SIG-M5 (cell line): ENCODE measurements at regions not wholly inside any gene's neighbourhood (a gene's known extent, or its start where the extent isn't known, plus 50 kb on each side); places are given as distances from the start of the nearest gene placed in this dataset.

Source experiments
- DNase-seq: peaks from one replicate; lab custom pipeline; 2025; lab: John Stamatoyannopoulos, UW

DNA sequence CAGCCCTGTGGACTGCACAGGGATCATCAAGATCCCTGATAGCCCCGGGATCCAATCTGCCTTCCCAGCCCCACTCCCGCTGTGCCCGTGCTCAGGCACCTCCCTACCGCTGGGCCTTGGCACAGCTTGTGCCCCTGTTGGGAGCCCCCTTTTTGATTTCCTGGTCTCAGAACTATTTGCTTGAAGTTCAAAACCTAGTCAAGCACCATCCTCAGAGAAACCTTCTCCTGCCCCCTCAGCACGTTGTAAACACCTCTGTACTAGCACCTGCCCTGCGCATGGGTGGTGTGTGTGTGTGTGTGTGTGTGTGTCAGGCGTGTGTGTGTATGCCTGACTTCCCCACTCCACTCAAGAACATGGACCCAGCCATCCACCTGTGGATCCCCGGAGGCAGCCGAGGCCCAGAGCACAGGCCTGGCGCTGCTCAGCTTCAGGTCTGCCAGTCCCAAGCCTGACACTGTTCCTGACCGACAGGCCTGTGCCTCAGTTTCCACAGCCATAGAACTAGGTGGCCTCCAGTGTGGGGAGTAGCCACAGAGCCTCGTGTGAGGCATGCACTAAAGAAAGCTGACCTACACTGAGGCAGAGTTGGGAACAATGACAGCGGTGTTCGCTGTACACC, 65.5 kb downstream of the ADRA2C start:
- no peak for DNase-seq

DNA sequence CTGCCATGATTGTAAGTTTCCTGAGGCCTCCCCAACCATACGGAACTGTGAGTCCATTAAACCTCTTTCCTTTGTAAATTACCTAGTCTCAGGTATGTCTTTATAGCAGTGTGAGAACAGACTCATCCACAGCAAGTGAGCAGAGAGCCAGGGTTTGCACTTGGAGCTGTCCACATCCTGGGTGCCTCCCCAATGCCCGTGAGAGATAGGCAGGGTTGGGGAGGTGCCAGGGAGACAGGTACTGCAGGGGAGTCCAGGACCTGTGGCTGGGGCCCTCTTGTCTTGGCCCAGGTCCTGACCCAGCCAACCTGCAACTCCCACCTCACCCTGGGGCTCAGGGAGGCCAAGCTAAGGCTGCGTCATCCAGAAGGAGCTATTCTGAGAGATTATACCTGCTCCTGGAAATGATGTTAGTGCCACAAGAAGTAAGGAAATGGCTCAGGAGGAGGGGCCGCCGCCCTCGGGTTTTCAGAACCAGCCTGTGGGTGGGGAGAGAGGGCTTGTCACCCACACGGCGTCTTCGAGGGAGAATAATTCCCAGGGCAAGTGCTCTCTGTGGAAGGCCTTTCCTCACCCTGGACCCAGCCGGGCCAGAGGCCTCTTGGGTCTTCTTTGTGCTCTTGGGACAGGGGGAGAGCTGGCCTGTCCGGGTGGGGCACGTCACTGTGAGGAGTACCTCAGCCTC, 66.5 kb downstream of the ADRA2C start:
- DNase-seq: no peak

DNA sequence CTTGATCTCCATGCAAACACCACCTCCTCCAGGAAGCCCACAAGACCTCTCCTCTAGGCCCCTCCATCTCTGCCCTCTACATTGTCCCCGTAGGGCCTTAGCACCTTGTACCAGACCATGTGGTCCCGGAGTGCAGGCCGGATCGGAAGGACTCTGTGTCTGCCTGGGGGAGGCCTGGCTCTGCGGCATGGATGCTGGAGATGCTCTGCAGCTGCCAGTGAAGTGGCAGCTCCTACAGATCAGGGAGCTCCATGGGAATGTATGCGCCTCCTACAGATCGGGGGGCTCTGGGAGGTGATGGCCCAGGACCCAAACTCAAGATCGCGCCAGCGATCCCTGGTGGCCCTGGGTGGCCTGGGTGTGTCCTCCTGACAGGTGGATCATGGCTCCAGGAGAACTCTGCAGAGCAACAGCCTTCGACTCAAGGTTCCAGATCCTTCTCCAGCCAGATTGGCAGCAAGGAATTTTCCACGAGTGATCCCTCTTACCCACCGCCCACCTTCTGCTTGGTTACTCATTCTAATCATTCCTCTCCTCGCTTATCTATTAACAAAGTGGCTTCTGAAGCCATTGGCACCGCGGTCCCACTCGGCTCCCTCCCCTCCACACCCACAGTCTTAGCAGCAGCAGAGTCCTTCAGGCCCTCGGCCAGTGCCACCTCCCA, 67.3 kb downstream of the ADRA2C start:
- no peak for DNase-seq

DNA sequence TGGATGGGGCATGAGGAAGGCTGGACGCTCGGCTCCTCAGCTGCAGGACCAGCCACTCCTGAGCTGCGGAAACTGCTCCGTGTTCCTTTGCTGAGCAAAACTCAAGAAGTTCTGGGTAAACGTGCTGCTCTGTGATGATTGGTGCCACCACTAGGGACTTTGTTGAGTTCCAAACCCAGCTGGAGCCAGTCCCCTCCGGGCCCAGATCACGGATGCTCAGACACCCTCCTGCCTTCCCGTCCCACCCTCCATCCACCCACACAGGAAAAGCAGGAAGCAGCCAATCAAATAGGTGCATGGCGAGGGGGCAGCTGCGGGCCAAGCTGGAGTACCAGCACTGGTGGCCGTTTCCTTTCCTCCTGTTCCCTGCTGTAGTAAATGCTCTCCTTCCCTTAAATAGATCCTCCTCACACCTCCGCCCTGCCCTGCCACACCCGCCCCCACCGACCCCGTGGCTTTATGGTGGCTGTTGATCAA, 68.0 kb downstream of the ADRA2C start:
- no peak for DNase-seq

DNA sequence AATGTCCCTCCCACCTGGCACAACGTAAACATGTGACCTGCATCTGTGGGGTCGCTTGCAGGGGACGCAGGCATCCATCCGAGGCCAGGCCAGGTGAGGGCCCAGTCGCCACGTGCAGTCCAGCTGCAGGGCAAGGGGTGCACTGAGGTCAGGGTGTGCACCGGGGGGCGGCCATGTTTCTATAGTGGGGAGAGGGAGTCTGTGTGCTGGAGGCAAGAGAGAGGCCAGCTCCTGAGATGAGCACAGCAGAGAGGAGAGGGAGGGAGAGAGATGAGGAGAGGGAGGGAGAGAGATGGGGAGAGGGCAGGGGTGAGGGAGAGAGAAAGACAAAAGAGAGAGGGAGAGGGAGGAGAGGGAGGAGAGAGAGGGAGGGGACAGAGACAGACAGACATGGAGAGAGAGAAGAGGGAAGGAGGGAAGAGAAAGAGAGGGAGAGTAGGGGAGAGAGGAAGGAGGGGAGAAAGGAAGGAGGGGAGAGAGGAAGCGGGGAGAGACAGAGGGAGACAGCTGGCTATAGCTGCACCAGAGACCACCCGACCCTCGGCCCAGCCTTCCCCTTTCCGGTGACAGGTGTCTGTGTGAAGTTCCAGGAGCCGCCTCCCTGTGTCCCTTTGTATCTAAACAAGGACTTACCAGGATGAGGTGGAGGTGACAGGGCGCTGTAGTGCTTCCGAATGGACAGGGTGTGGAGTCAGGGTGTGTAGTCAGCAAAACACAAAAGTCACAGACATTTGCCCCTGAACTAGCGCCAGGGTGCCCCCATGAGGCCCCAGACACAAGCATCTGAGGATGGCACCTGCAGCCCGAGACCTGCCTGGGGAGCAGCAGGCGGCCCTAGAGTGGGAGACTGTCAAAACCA, 68.7 kb downstream of the ADRA2C start:
- no peak for DNase-seq

DNA sequence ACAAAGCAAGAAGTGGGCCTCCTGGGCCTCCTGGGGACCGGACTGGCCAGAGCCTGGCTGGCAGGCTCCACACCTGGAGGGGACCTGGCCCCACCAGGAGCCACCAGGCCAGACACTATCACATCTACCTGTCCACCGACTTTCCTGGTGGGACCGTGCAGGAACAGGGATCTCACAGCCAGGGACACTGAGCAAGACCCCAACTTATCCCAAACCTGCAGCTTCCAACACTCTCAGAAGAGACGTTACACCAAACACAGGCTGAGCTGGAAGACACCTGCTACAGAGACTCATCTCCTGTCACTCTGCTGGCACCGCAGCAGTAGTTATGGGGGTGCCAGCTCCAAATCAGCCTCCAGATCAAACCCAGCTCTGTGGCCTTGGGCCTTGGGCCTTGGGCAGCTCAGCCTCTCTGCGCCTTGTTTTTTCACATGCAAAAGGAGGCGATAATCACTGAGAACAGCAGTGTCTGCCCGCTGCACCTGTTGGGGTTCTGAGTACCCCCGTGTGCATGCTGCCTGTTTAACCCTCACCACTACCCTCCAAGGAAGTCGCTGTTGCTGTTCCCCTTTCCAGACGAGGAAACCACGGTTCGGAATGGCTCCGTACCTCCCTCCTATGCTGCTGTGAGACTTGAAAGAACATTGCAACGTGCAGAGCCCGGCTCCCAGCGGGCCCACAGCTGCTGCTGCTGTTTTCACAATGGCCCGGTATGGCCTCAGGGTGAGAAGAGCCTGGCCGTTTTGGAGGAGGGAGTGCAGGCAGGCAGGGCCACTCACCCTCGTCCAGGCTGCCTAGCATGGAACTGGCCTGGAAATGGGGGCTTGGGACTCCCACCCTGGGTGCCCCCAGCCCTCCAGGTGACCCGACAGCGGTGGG, 69.6 kb downstream of the ADRA2C start:
- no peak for DNase-seq

DNA sequence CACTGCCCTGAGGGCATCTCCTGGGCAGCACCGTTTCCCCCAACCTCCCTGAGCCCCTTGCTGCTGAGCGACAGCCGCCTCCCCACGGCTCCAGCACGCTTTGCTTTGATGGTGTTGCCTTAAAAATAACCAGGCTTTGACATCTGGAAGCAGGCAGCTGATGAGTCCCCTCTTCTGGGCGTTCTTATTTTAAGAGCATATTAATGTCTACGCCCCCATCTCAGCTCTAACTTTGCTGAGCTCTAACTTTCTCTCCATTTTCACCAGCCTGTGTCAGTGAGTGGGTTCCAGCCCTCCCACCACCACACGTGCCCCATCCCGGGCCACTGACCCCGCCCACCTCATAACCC, 70.2 kb downstream of the ADRA2C start:
- no peak for DNase-seq

DNA sequence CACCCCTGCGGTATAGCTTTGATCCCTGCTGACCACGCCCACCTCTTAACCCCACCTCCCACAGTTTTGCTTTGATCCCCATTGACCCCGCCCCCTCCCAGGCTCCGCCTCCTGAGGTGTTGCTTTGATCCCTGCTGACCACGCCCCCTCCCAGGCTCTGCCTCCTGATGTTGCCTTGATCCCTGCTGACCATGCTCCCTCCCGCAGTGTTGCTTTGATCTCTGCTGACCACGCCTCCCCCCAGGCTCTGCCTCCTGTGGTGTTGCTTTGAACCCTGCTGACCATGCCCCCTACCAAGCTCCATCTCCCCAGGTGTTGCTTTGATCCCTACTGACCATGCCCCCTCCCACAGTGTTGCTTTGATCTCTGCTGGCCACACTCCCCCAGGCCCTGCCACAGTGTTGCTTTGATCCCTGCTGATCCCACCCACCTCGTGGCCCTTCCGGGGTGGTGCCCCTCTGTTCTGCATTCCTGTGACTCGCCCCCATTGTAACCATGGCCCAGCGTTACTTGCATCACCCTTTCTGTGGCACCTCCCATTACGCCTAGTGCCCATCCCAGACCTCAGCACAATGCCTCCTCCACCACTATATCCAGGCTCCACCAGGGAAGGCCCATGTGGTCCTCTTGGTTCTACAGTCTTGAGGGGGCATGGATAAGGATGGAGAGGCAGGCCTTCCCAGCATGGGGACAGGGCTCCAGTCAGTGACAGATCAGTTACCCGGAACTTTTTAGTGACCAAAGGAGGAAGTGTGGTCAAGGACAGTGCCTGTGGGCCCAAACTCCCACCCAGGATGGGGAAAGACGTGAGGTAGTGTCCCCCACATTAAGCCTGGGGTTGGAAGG, 70.8 kb downstream of the ADRA2C start:
- DNase-seq: no peak

DNA sequence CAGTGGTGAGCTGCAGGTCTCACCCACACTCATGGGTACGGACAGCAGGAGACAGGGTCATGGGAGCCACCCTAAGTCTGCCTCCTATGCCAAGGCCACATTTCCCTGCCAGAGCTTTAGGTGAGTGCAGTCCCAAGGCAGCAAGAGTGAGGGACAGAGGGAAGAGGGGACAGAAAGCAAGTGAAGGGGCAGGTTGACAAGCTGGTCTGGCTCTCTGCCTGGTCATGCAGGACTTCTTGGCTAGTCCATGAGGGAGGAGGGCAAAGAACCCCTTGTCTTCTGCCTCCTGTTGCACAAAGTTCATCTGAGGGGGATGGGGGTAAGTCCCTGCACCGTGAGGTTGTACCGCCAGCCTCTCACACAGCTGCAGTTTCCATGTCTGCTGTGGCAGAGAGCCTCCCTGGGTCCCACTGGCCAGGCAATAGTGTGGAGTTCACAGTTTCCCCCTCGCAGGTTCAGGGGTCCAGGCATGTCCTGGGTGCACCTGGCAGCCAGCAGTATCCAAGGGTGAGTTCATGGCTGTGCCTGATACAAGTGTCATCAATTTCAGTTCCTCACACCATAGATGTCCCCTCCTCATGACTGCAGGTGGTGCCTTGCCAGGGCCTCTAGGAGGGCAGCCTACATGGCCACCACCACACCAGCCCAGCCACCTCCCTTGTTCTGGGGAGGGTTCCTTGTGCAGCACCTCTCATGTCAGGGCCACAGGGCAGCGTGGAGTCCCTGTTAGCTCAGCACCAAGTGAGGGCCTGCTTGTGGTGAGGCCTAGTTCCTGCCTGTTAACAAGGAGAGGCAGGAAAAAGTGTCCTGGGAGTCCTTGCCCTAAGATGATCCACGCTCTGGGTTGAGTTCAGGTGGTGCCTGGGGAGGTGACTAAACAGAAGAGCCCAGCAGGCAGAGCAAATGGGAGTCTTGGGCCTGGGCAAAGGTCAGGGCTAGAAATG, 72.5 kb downstream of the ADRA2C start:
- DNase-seq: no peak

DNA sequence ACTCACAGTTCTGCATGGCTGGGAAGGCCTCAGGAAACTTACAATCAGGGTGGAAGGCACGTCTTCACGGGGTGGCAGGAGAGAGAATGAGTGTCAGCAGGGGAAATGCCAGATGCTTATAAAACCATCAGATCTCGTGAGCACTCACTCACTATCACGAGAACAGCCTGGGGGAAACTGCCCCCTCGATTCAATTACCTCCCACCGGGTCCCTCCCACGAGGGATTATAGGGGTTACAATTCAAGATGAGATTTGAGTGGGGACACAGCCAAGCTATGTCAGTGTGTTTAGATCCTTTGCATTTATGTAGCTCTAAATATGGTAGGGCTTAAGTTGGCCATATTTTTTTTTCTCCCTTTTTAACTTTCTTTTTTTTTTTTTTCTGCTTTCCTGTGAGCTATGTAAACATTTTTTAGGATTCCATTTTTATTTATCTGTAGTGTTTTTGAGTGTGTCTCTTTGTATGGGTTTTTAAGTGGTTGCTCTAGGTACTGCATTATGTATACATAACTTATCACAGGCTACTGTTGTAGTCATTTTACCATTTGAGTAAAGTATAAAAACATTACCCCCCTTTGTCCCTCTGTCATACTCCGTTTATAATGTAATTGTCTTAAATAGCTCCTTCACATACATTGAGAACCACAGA, 79.0 kb downstream of the ADRA2C start:
- no peak for DNase-seq

DNA sequence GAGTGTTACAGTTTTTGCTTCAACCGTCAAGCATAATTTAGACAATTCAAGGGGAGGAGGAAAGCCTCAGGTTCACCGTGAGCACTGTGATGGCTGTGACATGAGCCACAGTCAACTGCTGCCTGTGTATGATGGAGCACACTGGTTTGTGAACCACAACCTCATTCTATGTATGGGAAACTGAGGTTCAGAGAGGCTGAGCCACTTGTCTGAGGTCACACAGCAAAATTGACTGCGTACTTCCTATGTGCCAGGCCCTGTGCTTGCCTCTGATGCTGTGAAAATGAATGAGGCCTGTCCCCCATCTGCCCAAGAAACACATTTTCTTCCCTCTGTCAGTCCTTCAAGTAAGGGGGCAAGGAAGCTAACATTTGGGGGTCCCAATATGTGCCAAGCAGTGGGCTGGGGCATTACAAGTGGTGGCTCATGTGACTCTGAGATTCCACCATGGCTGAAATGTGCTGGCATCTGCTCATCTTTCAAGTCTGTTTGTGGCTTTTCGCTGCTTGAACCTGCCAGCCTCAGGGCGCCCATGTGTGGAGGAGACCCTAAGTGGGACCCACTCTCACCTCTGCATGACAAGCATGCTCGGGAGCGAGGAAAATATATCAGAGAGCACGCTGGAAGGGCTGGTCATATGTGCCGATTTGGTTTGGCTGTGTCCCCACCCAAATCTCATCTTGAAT, 79.7 kb downstream of the ADRA2C start:
- DNase-seq: no peak

DNA sequence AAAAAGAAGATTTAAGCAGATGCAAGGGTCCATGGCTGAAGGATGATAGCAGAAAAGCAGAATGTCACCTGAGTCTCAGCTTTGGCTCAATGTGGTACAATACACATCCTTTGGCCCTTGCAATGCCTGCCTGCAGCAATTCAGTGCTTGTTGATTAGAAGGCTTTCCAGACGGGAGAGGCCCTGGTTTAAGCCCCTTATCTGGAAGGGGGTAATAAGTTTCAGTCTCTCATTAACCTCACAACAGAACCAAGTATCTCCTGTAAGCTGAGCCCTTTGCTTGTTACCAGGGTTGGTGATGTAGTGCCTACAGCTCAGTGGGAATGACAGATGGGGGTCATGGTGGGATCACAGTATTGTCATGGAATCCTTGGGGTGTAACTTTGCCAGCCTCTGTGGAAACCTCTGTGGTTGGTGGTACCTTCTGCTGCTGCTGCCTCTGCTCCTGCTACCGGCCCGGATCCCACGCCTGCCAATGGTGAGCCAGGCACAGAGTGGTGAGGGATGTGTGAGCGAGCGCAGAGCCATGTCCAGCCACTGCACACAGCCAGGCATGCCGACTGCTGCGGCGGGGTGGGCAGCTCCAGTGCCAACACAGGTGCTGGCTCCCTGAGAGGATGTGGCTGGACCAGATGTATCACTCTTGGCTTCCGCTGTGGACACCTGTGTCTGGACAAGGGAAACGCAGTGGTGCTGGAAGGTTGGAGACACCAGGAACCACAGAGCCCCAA, 81.2 kb downstream of the ADRA2C start:
- no peak for DNase-seq

DNA sequence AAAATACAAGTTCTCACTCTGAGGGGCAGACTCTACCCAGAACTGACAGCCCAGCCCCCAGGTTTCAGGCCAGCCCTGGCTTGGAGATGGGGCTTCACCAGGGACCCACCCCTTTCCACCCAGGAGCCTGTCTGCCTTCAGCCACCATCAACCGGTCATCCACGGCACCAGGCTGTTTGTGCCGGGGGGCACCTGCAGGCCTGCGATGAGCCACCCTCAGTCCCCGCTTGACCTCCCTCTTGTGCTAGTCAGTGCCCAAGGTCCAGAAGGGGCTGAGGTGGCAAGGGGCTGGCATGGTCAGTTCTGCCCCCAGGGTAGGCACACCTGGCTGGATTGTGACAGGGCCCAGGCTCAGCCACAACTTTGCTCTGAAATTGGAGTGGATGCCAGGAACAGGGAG, 82.1 kb downstream of the ADRA2C start:
- DNase-seq: no peak

DNA sequence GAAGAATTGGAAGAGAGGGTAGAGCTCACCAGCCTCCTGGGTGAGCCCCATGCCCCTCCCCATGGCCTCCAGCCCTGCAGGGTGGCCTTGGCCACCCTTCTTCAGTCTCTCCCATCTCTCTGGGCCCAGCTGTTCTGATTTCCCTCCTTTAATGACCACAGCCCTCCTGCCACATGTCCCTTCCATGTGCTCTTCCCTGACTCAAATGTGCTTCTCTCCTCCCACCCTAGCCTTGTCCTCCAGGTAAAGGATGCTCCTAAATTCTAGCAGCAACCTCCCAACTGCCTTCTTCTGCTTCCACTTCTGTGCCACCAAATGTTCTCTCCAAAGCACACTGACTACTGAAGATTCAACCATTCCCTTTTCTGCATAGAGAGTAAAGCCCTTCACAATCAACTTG, 83.0 kb downstream of the ADRA2C start:
- no peak for DNase-seq

DNA sequence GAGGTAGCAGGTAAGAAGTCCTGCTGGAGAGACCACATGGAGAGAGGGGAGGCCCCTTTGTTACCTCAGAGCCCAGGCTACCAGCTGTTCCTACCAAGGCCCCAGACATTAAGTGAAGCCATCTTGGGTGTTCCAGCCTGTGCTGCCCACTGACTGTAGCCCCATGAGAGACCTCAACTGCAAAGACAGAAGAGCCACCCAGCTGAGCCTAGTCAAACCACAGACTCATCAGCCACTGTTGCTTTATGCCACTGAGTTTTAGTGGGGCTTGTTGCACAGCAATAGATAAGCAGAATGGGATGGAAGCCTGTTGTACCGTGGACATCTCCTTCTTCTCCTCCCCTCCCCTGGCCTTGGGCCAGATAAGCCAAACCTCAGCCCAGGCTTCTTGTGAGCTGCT, 83.9 kb downstream of the ADRA2C start:
- DNase-seq: no peak

DNA sequence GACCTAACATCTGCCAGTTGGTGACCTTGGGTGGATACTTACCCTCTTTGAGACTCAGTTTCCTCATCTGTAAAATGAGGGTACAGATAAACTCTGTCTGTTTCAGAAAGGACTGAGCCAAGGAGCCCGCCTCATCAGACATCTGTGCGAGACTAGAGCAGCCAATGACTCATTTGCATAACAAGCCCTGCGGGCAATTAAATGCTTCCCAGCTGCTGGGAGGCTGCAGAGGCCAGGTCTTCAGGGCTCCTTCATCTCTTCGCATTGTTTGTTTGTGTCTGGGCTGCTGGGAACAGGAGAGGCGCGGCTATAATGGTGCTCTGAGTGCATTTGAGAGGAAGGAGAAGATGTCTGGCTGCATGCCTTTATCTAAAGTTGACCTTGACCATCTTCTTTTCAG, 85.0 kb downstream of the ADRA2C start:
- no peak for DNase-seq

DNA sequence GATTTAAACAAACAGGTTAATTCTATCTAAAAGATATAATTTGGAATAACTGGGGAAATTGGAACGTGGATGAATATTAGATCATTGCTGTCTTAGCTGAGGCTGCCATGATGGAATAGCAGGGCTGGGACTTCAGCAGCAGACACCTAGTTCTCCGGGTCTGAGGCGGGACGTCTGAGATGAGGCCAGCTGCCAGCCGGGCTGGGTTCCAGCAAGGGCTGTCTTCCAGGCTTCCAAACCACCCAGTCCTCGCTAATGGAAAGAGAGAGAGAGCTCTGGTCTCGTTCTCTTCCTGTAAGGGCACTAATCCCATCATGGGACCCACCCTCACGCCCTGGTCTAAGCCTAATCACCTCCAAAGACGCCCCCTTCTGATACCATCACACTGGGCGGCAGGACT, 85.7 kb downstream of the ADRA2C start:
- no peak for DNase-seq

DNA sequence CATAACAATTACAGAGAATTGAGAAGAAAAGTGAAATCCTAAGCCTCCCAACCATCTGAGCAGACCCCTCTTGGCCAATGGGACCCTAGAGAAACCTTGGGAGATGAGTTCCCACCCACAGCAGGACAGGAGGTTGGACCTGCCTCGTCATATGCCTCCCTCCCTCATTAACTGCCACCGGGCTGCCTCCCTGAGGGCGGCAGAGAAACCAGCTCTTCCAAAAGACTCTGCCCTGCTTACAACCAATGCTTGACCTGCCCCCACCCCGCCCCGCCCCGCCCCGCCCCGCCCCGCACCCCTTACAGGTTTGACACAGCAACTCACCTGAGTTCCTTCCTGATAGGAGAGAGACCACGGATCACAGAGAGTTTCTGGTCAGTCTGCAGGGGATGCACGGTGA, 86.1 kb downstream of the ADRA2C start:
- DNase-seq: no peak
